Tibial artery (tissue), 4 donors: ENCODE measurements at regions not wholly inside any gene's neighbourhood (a gene's known extent, or its start where the extent isn't known, plus 50 kb on each side); places are given as distances from the start of the nearest gene placed in this dataset.

Experiments
- DNase-seq, 2 donors: peaks; one replicate each; pipeline ENCODE4 v3.0.0-alpha.2; 2019
- H3K27ac ChIP-seq, 2 donors: fragments of 200-600 bp; sonication (generic) in 1 of 2; 1 replicate in 1 of 2; 2 replicates in 1 of 2; pipeline ENCODE4 v1.5.1; 2018 to 2019; ENCODE audit warnings: mild to moderate bottlenecking in 1 of 2
- H3K27me3 ChIP-seq, 2 donors: fragments of 200-600 bp; sonication (generic) in 1 of 2; one replicate each; pipeline versions ENCODE4 v1.5.1 to v1.6.0; 2016 to 2019
- H3K36me3 ChIP-seq, 3 donors: fragments of 200-600 bp; sonication (generic) in 2 of 3; one replicate each; pipeline ENCODE4 v1.5.1; 2016 to 2019; ENCODE audit warnings: mild to moderate bottlenecking in 2 of 3
- H3K4me1 ChIP-seq, 4 donors: fragments of 200-600 bp; sonication (generic) in 2 of 4; 1 replicate in 3 of 4; 2 replicates in 1 of 4; pipeline ENCODE4 v1.5.1; 2016 to 2019
- H3K4me3 ChIP-seq, 2 donors: fragments of 200-600 bp; sonication (generic) in 1 of 2; 1 replicate in 1 of 2; 2 replicates in 1 of 2; pipeline ENCODE4 v1.5.1; 2018 to 2019; ENCODE audit warnings: mild to moderate bottlenecking in 2 of 2
- H3K9me3 ChIP-seq, 3 donors: fragments of 200-600 bp; sonication (generic) in 1 of 3; one replicate each; pipeline ENCODE4 v1.5.1; 2016 to 2019
- CTCF ChIP-seq, 2 experiments: fragments of 200-600 bp in 1 of 2; fragments of 450-650 bp in 1 of 2; IDR thresholded peaks; one replicate each; pipeline ENCODE4 v1.5.1; 2017 to 2019; ENCODE audit warnings: antibody characterized with exemption in 2 of 2, mild to moderate bottlenecking in 1 of 2, moderate library complexity in 1 of 2
- intact Hi-C: fragments of 100-400 bp; cut with DNase I; formaldehyde crosslinking; loops from one replicate; pipeline ENCODE4 v1.15.0; 2023; ENCODE audit warnings: low total_unique reads

DNA sequence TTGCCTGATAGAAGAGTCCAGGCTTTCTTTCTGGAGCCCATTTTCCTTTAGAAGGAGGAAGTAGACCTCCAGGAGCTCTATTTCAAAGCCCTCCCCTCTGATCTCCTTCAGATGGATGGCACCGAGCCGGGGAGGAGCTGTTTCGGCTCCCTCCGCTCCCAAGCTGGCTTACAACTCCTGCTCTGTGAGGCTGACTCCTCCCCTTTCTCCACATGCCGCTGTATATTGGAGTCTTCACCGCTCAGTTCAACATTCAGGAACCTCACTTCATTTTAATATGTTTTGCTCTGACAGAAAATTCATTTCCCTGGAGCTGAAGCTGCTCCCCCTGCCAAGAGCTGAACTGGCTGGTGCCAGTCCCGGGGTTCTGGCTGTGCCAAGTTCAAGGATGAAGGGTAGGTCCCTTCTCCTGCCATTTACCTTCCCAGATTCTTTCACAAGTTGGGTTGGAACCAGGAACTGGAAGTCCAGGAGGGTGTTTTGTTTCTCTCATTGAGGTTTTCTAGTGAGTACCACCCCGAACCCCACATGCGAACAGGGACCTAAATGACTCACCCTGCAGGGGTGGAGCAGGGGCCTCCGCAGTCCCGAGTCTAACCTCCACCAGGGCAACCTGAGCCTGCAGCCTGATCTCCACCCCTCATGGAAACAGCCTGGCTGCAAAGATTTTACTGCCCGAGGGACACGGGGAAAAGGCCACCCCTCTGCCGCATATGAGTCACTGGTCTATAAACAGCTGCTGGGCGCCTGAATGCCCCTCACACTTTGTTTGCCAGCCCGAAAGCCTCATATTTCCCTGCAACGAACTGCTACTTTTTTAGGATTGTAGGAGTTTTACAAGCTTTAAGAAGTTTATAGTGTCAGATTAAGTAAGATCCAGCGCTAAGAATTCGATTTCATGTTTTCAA is 68.6 kb upstream of the FOXA2 start:
- peak overlapping the region; percentile 8 to 16 for H3K27ac ChIP-seq
- intact Hi-C loops: no loop called here
- H3K4me3 ChIP-seq: peak overlapping the region in 1 of 2 donors; percentile 33
- peaks cover 0 to 11% of the 10 kb centered on the region in 2 donors for H3K27me3 ChIP-seq
- DNase-seq: no peak
- no peak for TF ChIP-seq CTCF (IDR thresholded peaks at IDR 0.05)
- peaks cover 0 to 16% (median 9%) of the 10 kb centered on the region in 4 donors for H3K4me1 ChIP-seq
- no peaks in the 10 kb centered on the region for H3K36me3 ChIP-seq
- H3K9me3 ChIP-seq: no peaks in the 10 kb centered on the region

- Histone ChIP-seq H3K9me3 (no peaks in the 10 kb centered on the region), H3K4me1 (peaks cover 0 to 16% (median 9%) of the 10 kb centered on the region in 4 donors), H3K27ac (no peak overlapping the region), H3K27me3 (peaks cover 0 to 11% of the 10 kb centered on the region in 2 donors), H3K4me3 (no peak overlapping the region), H3K36me3 (no peaks in the 10 kb centered on the region)
- TF ChIP-seq CTCF (IDR thresholded peaks at IDR 0.05): no peak
- no peak for DNase-seq
- intact Hi-C loops: no loop called here
These were observed 69.6 kb upstream of the FOXA2 start for GRCh38 chr20:22653658-22654642.

GRCh38 chr20:22663528-22664025 is 79.2 kb upstream of the FOXA2 start:
- Histone ChIP-seq H3K27ac (no peak overlapping the region), H3K4me3 (no peak overlapping the region), H3K36me3 (no peaks in the 10 kb centered on the region), H3K9me3 (peaks cover 0 to 6% (median 4%) of the 10 kb centered on the region in 3 donors), H3K4me1 (no peaks in the 10 kb centered on the region), H3K27me3 (peaks cover 0 to 30% of the 10 kb centered on the region in 2 donors)
- no peak for TF ChIP-seq CTCF (IDR thresholded peaks at IDR 0.05)
- intact Hi-C loops: no loop called here
- DNase-seq: no peak

GRCh38 chr20:22667198-22667597 is 82.8 kb upstream of the FOXA2 start:
- H3K27me3 ChIP-seq: peaks cover 0 to 34% of the 10 kb centered on the region in 2 donors
- H3K36me3 ChIP-seq: no peaks in the 10 kb centered on the region
- no peak for TF ChIP-seq CTCF (IDR thresholded peaks at IDR 0.05)
- intact Hi-C loops: no loop called here
- H3K27ac ChIP-seq: no peak overlapping the region
- no peaks in the 10 kb centered on the region for H3K4me1 ChIP-seq
- H3K9me3 ChIP-seq: peaks cover 0 to 12% (median 9%) of the 10 kb centered on the region in 3 donors
- no peak for DNase-seq
- no peak overlapping the region for H3K4me3 ChIP-seq

DNA sequence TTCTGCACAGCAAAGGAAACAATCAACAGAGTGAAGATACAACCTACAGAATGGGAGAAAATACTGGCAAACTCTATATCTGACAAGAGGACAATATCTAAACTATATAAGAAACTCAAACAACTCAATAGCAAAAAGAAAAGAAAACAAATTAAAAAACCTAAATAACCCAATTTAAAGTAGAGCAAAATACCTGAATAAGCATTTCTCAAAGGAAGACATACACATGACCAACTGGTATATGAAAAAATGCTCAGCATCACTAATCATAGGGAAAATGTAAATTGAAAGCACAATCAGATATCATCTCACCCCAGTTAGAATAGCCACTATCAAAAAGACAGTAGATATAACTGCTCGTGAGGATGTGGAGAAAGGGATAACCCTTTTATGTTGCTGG is 87.8 kb upstream of the FOXA2 start:
- Histone ChIP-seq H3K4me1 (no peaks in the 10 kb centered on the region), H3K4me3 (no peak overlapping the region), H3K36me3 (no peaks in the 10 kb centered on the region), H3K27ac (no peak overlapping the region), H3K27me3 (peaks cover 0 to 16% of the 10 kb centered on the region in 2 donors), H3K9me3 (peaks cover 0 to 10% (median 6%) of the 10 kb centered on the region in 3 donors)
- no peak for DNase-seq
- TF ChIP-seq CTCF (IDR thresholded peaks at IDR 0.05): no peak
- intact Hi-C loops: no loop called here
